Fibroblast of lung (primary cell): ENCODE measurements at regions not wholly inside any gene's neighbourhood (a gene's known extent, or its start where the extent isn't known, plus 50 kb on each side); places are given as distances from the start of the nearest gene placed in this dataset.

Experiments used
- DNase-seq, 2 donors: peaks; one replicate each; pipeline versions ENCODE4 v3.0.0 to v3.0.0-alpha.2; 2010; ENCODE audit warnings: low read depth in 2 of 2
- H2AFZ ChIP-seq: 2 replicates; pipeline ENCODE4 v1.5.1; 2012; ENCODE audit warnings: low read length, control low read depth, inconsistent platforms
- H3K27ac ChIP-seq: 2 replicates; pipeline ENCODE4 v1.5.1; 2011; ENCODE audit warnings: low read length, control low read depth; ENCODE audit not compliant: insufficient read depth
- H3K27me3 ChIP-seq: 2 replicates; pipeline ENCODE4 v1.5.1; 2011; ENCODE audit warnings: mild to moderate bottlenecking, low read length; ENCODE audit not compliant: control insufficient read depth, insufficient read depth
- H3K36me3 ChIP-seq: 2 replicates; pipeline ENCODE4 v1.5.1; 2011; ENCODE audit warnings: low read length; ENCODE audit not compliant: control insufficient read depth, insufficient read depth
- H3K4me1 ChIP-seq: 2 replicates; pipeline ENCODE4 v1.5.1; 2011; ENCODE audit warnings: low read length; ENCODE audit not compliant: control insufficient read depth, insufficient read depth; ENCODE audit errors: extremely low read depth
- H3K4me2 ChIP-seq: 2 replicates; pipeline ENCODE4 v1.5.1; 2011; ENCODE audit warnings: low read length, control low read depth; ENCODE audit not compliant: insufficient read depth; ENCODE audit errors: extremely low read depth
- H3K4me3 ChIP-seq, 4 experiments: fragments of 200-600 bp in 1 of 4; sonication (generic) in 1 of 4; replicated peaks in 1 of 4; 2 replicates each; pipeline ENCODE4 v1.5.1; 2011 to 2016; ENCODE audit warnings: low read length in 4 of 4, low read depth in 3 of 4, mild to moderate bottlenecking in 3 of 4, control low read depth in 2 of 4, inconsistent platforms in 1 of 4, mixed read lengths in 1 of 4; ENCODE audit not compliant: insufficient read depth in 1 of 4; ENCODE audit errors: control extremely low read depth in 1 of 4
- H3K79me2 ChIP-seq: 2 replicates; pipeline ENCODE4 v1.5.1; 2012; ENCODE audit warnings: mild to moderate bottlenecking, low read length, inconsistent platforms; ENCODE audit not compliant: control insufficient read depth, insufficient read depth
- H3K9ac ChIP-seq: 2 replicates; pipeline ENCODE4 v1.5.1; 2011; ENCODE audit warnings: mild to moderate bottlenecking, low read length, control low read depth; ENCODE audit not compliant: insufficient read depth
- H3K9me3 ChIP-seq: 2 replicates; pipeline ENCODE4 v1.5.1; 2012; ENCODE audit warnings: low read depth, low read length; ENCODE audit not compliant: control insufficient read depth, insufficient read depth
- H4K20me1 ChIP-seq: 2 replicates; pipeline ENCODE4 v1.5.1; 2011; ENCODE audit warnings: low read length; ENCODE audit not compliant: control insufficient read depth, insufficient read depth; ENCODE audit errors: extremely low read depth
- CTCF ChIP-seq, 2 donors: IDR thresholded peaks in 1 of 2; conservative IDR thresholded peaks in 1 of 2; 1 replicate in 1 of 2; 2 replicates in 1 of 2; pipeline ENCODE4 v1.5.1; 2011 to 2012; ENCODE audit warnings: low read length in 2 of 2, control low read depth in 1 of 2, inconsistent platforms in 1 of 2, low read depth in 1 of 2, mild to moderate bottlenecking in 1 of 2
- EZH2 ChIP-seq: IDR thresholded peaks from 2 replicates; pipeline ENCODE4 v1.5.1; 2012; ENCODE audit warnings: low read length, control low read depth, mild to moderate bottlenecking; ENCODE audit errors: missing control alignments

GRCh38 chr14:49994951-49995561 is 102.2 kb downstream of the ARF6 start:
- Histone ChIP-seq H3K27me3 (no peaks in the 10 kb centered on the region), H3K4me1 (peaks cover 16% of the 10 kb centered on the region), H3K4me3 (no peak overlapping the region), H2AFZ (no peak overlapping the region), H3K9ac (no peak overlapping the region), H3K27ac (no peak overlapping the region), H3K9me3 (no peaks in the 10 kb centered on the region), H3K79me2 (no peaks in the 10 kb centered on the region), H4K20me1 (no peaks in the 10 kb centered on the region), H3K4me2 (no peak overlapping the region), H3K36me3 (no peaks in the 10 kb centered on the region)
- DNase-seq, result peak in 1 of 2 donors; percentile 45
- TF ChIP-seq EZH2 (no peak), CTCF (conservative IDR thresholded peaks at IDR 0.05 in 1 of 2, IDR thresholded peaks at IDR 0.05 in 1 of 2; ENCODE audit: low read depth in 1 of 2, low read length in 2 of 2) (no peak)

- H3K9ac ChIP-seq, result no peak overlapping the region
- peaks cover 34% of the 10 kb centered on the region for H3K4me1 ChIP-seq
- no peaks in the 10 kb centered on the region for H3K27me3 ChIP-seq
- no peak overlapping the region for H3K4me2 ChIP-seq
- no peaks in the 10 kb centered on the region for H3K9me3 ChIP-seq
- H3K79me2 ChIP-seq, result no peaks in the 10 kb centered on the region
- H3K27ac ChIP-seq, result no peak overlapping the region
- no peak for TF ChIP-seq EZH2
- no peak for TF ChIP-seq CTCF (conservative IDR thresholded peaks at IDR 0.05 in 1 of 2, IDR thresholded peaks at IDR 0.05 in 1 of 2; ENCODE audit: low read depth in 1 of 2, low read length in 2 of 2)
- H4K20me1 ChIP-seq, result no peaks in the 10 kb centered on the region
- DNase-seq, result no peak
- H3K36me3 ChIP-seq, result no peaks in the 10 kb centered on the region
- no peak overlapping the region for H3K4me3 ChIP-seq
- H2AFZ ChIP-seq, result no peak overlapping the region
These were observed 105.1 kb downstream of the ARF6 start for GRCh38 chr14:49997991-49998390.

- TF ChIP-seq CTCF (conservative IDR thresholded peaks at IDR 0.05 in 1 of 2, IDR thresholded peaks at IDR 0.05 in 1 of 2; ENCODE audit: low read depth in 1 of 2, low read length in 2 of 2), result no peak
- no peak for TF ChIP-seq EZH2
- H3K4me3 ChIP-seq, result no peak overlapping the region
- DNase-seq, result peak; percentile 69 to 92
- no peaks in the 10 kb centered on the region for H3K79me2 ChIP-seq
- H3K36me3 ChIP-seq, result no peaks in the 10 kb centered on the region
- no peaks in the 10 kb centered on the region for H3K27me3 ChIP-seq
- peak overlapping the region; percentile 16 for H2AFZ ChIP-seq
- H4K20me1 ChIP-seq, result no peaks in the 10 kb centered on the region
- peak overlapping the region; percentile 46 for H3K4me2 ChIP-seq
- H3K9me3 ChIP-seq, result no peaks in the 10 kb centered on the region
- peak overlapping the region; percentile 97 for H3K27ac ChIP-seq
- H3K4me1 ChIP-seq, result peaks cover 34% of the 10 kb centered on the region
- H3K9ac ChIP-seq, result peak overlapping the region; percentile 10
These were observed 106.4 kb downstream of the ARF6 start for GRCh38 chr14:49999146-49999761.
